Erythroblast (primary cell): ENCODE measurements at regions not wholly inside any gene's neighbourhood (a gene's known extent, or its start where the extent isn't known, plus 50 kb on each side); places are given as distances from the start of the nearest gene placed in this dataset.
A peak's percentile ranks its signal among the peaks of the same experiment; 100 is the strongest.

Experiments
- DNase-seq, 2 experiments: peaks; one replicate each; lab custom pipeline; 2025; lab: John Stamatoyannopoulos, UW
- GATA1 ChIP-seq: IDR thresholded peaks from 2 replicates; pipeline ENCODE4 v1.6.1; 2011; ENCODE audit warnings: low read depth, mild to moderate bottlenecking, control low read depth, low read length, moderate library complexity
- POLR2A ChIP-seq: IDR thresholded peaks from 2 replicates; pipeline ENCODE4 v1.6.1; 2011; ENCODE audit warnings: mild to moderate bottlenecking, low read length

GRCh38 chr11:10358696-10359095 is 53.8 kb downstream of the ADM start:
- DNase-seq: no peak
- no peak for TF ChIP-seq GATA1
- TF ChIP-seq POLR2A: no peak

DNA sequence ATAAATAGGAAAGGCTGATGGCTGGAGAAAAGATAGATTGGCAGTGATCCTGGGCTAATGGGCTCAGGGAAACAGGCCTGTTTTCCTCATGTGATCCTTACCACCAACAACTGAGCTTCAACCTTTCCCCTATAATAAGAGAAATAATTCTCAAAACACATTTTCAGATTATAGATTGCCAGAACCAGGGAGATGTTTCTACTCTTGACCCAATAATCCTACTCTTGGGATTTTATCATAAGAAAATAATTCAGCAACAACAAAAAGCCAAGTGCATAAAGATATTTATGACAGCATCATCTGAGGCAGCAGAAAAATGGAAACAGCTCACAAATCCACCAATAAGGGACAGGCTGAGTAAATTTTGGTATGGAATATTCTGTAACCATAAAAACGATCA is 54.3 kb downstream of the ADM start:
- DNase-seq: no peak
- TF ChIP-seq GATA1 (no peak), POLR2A (no peak)

DNA sequence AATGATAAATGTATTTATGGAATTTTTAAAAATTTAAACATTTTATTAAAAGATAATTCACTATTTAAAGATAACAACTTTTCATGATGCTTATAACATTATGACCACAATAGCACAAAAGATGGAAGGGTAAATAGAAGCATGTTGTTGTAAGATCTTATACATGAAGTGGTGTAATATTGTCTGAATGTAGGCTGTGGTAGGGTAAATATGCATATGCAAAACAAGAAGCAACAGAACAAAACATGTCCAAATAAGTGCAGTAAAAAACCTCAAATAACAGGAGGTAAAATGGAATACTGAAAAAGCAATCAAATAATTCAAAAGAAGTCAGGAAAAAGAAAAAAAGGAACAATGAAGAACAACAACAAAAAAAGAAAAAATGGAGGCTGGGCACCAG is 56.0 kb downstream of the ADM start:
- no peak for DNase-seq
- TF ChIP-seq POLR2A: no peak
- no peak for TF ChIP-seq GATA1

- TF ChIP-seq GATA1 (no peak), POLR2A (no peak)
- no peak for DNase-seq
Observed at GRCh38 chr11:10365045-10365444, 60.2 kb downstream of the ADM start.

DNA sequence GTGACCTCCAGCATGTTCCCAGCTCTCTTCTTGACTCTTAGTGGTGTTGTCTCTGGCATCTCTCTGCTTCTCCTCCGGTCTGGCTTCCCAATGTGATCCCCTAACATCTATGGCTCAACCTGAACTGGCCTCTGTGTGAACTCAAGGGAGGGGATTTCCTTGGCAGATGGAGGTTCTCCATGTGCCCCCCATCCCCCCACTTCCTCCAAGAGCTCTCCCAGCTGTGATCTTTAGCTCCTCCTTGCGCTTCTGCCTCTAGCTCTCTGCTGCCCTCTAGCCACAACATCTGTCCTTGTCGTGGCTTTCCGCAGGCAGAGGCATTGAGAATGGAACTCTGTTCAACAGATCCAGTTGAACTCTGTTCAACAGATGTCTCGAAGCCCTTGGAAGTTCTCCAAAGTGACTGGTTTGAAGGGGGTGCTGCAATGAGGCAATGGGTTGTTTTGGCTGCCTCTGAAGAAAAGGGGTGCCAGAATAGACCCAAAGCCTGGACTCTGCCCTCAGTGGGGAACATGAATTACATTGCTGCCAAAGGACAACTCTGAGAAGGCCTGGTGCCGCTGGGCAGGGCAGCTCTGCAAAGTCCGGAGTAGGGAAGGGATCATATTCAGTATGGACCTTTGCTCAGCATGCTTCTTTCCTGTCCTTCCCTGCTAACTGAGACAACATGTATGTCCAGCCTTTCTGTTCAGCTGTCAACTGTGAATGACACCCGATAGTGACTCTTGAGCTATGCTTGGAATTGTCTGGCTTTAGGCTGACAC is 61.9 kb downstream of the ADM start:
- DNase-seq: peak; percentile 58 to 72
- TF ChIP-seq POLR2A (no peak), GATA1 (no peak)

GRCh38 chr11:10371926-10372641 is 67.2 kb downstream of the ADM start:
- no peak for TF ChIP-seq GATA1
- no peak for TF ChIP-seq POLR2A
- no peak for DNase-seq

DNA sequence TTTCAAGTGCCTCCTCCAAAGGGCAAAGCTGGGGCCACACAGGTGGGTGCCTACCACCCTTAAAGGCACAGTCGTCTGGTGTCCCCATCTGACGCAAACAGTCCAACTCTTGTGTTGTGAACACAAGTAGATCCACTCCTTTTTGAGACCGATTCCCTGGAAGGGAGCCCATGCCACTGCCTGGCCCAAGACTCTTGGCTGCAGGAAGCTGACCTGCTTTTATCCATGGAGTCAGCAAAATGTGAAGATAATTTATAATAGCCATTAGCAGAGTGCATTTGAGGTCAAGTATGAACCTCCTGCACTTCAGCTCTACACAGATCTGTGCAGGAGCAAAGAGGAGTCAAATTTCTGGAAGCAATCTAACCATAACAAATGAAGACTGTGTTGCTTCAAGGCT is 68.5 kb downstream of the ADM start:
- DNase-seq: no peak
- TF ChIP-seq POLR2A (no peak), GATA1 (no peak)

DNA sequence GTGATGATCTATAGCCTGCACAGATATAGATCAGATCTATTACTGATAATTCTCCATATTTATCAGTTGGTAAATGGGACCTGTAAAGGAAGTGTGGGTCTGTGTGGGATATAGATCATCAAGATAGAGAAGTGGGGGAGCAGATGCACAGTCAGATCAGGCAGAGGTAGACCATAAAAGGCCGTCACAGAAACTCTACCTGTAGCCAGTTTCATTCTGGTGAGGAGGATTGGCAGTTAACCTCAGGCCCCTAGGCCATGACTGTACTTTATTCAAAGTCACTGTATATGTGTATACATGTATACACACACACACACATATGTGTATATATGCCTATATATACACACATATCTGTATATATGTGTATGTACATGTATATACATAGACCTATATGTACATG is 69.1 kb downstream of the ADM start:
- no peak for DNase-seq

DNA sequence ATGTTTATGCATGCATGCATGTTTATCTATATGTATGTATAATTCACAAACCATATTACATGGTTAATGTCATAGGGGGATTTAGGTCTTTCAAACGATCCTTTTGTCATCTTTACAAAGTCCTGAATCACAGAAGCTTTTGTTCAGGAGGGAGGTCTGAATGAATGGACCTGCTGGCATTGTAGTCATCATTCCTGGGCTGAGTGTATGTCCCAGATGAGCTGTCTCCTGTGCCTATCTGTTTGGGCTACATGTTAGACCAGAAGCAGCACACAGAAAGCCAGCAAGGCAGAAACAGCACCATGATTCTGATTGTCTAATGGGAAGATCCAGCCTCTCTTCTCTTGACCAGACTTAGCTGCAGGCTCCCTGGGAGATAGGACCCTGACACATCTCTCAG is 69.5 kb downstream of the ADM start:
- TF ChIP-seq GATA1 (no peak), POLR2A (no peak)
- DNase-seq: no peak

More for the DNA sequence above, 69.1 kb downstream of the ADM start:
- TF ChIP-seq GATA1 (no peak), POLR2A (no peak)

- no peak for TF ChIP-seq GATA1
- TF ChIP-seq POLR2A: no peak
- no peak for DNase-seq
Observed at GRCh38 chr11:10375280-10375971, 70.6 kb downstream of the ADM start.

GRCh38 chr11:10376061-10376460 is 71.2 kb downstream of the ADM start:
- TF ChIP-seq POLR2A (no peak), GATA1 (no peak)
- DNase-seq: no peak

- no peak for TF ChIP-seq POLR2A
- TF ChIP-seq GATA1: no peak
- DNase-seq: no peak
Observed at GRCh38 chr11:10377183-10377582, 72.3 kb downstream of the ADM start.

- DNase-seq: no peak
- no peak for TF ChIP-seq POLR2A
- TF ChIP-seq GATA1: no peak
Observed at GRCh38 chr11:10378362-10378761, 73.5 kb downstream of the ADM start.

GRCh38 chr11:10379022-10379421 is 74.1 kb downstream of the ADM start:
- TF ChIP-seq POLR2A (no peak), GATA1 (no peak)
- peak; percentile 8 to 13 for DNase-seq

GRCh38 chr11:10379426-10379825 is 74.6 kb downstream of the ADM start:
- TF ChIP-seq POLR2A (no peak), GATA1 (no peak)
- no peak for DNase-seq
